Adrenal gland (tissue), 9 donors: ENCODE measurements at regions not wholly inside any gene's neighbourhood (a gene's known extent, or its start where the extent isn't known, plus 50 kb on each side); places are given as distances from the start of the nearest gene placed in this dataset.

Source experiments
- DNase-seq, 7 donors: peaks; one replicate each; pipeline ENCODE4 v3.0.0-alpha.2; 2019 to 2020
- H3K27ac ChIP-seq, 5 donors: fragments of 200-600 bp; sonication (generic) in 4 of 5; 1 replicate in 3 of 5; 2 replicates in 2 of 5; pipeline versions ENCODE4 v1.5.1 to v1.8.0; 2016 to 2020; ENCODE audit warnings: mild to moderate bottlenecking in 1 of 5
- H3K27me3 ChIP-seq: fragments of 200-600 bp; 2 replicates; pipeline ENCODE4 v1.8.0; 2021
- H3K36me3 ChIP-seq, 2 donors: fragments of 200-600 bp; replicated peaks in 1 of 2; 1 replicate in 1 of 2; 2 replicates in 1 of 2; pipeline versions ENCODE4 v1.5.1 to v1.8.0; 2018 to 2022
- H3K4me1 ChIP-seq, 2 donors: fragments of 200-600 bp; replicated peaks in 1 of 2; 1 replicate in 1 of 2; 2 replicates in 1 of 2; pipeline versions ENCODE4 v1.5.1 to v1.8.0; 2018 to 2021
- H3K4me3 ChIP-seq, 4 donors: fragments of 200-600 bp; sonication (generic) in 3 of 4; one replicate each; pipeline ENCODE4 v1.5.1; 2016 to 2018
- H3K9me3 ChIP-seq, 3 donors: fragments of 200-600 bp; sonication (generic) in 1 of 3; replicated peaks in 1 of 3; 1 replicate in 2 of 3; 2 replicates in 1 of 3; pipeline versions ENCODE4 v1.5.1 to v1.8.0; 2016 to 2021
- POLR2A ChIP-seq, 2 donors: fragments of 450-650 bp; IDR thresholded peaks; one replicate each; pipeline ENCODE4 v1.6.1; 2017; ENCODE audit warnings: antibody characterized with exemption in 2 of 2, mild to moderate bottlenecking in 2 of 2, moderate library complexity in 1 of 2
- WGBS, 4 donors: extraction: QIAGEN DNeasy Blood & Tissue Kit in 2 of 4; methylation state at CpG; one replicate each; pipeline versions ENCODE4 v1.1.5 to v1.1.7; 2013 to 2017; 5-methylcytosine and 5-hydroxymethylcytosine counted together
- intact Hi-C, 2 donors: fragments of 100-400 bp; cut with DNase I; formaldehyde crosslinking; loops; one replicate each; pipeline versions ENCODE4 v1.14.1 to v1.15.0; 2022 to 2023
- TF ChIP-seq, protein P1 (sequence below), 6 experiments: fragments of 450-650 bp in 4 of 6; fragments of 200-600 bp in 2 of 6; sonication (generic) in 1 of 6; IDR thresholded peaks; 1 replicate in 5 of 6; 2 replicates in 1 of 6; pipeline versions ENCODE4 v1.5.1 to v1.8.0; 2016 to 2021; ENCODE audit warnings: antibody characterized with exemption in 6 of 6, mild to moderate bottlenecking in 2 of 6, moderate library complexity in 1 of 6
- donor health status: healthy with polysubstance abuse.
- donor health status: Bipolar disorder and iron deficiency.
- donor health status: DM: yes; HTN: yes; CAD: no.
- donor health status: DM: no; HTN: no; CAD: no.
- donor health status: DM: no; HTN: no; CAD: no.

GRCh38 chr7:86301301-86301700 lies 342.4 kb upstream of the GRM3 start:
- H3K4me3 ChIP-seq, result no peak overlapping the region
- intact Hi-C loops, result no loop called here
- WGBS, 4 donors, result 43 to 59% (median 58%) methylated on average over 3 of the region's 3 CpGs
- H3K4me1 ChIP-seq, result no peaks in the 10 kb centered on the region
- DNase-seq, result no peak
- H3K9me3 ChIP-seq, result no peaks in the 10 kb centered on the region
- no peaks in the 10 kb centered on the region for H3K27me3 ChIP-seq
- no peak for TF ChIP-seq POLR2A (IDR thresholded peaks at IDR 0.05)
- TF ChIP-seq, protein P1, sequence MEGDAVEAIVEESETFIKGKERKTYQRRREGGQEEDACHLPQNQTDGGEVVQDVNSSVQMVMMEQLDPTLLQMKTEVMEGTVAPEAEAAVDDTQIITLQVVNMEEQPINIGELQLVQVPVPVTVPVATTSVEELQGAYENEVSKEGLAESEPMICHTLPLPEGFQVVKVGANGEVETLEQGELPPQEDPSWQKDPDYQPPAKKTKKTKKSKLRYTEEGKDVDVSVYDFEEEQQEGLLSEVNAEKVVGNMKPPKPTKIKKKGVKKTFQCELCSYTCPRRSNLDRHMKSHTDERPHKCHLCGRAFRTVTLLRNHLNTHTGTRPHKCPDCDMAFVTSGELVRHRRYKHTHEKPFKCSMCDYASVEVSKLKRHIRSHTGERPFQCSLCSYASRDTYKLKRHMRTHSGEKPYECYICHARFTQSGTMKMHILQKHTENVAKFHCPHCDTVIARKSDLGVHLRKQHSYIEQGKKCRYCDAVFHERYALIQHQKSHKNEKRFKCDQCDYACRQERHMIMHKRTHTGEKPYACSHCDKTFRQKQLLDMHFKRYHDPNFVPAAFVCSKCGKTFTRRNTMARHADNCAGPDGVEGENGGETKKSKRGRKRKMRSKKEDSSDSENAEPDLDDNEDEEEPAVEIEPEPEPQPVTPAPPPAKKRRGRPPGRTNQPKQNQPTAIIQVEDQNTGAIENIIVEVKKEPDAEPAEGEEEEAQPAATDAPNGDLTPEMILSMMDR (IDR thresholded peaks at IDR 0.05), result no peak
- no peaks in the 10 kb centered on the region for H3K36me3 ChIP-seq
- no peak overlapping the region for H3K27ac ChIP-seq

DNA sequence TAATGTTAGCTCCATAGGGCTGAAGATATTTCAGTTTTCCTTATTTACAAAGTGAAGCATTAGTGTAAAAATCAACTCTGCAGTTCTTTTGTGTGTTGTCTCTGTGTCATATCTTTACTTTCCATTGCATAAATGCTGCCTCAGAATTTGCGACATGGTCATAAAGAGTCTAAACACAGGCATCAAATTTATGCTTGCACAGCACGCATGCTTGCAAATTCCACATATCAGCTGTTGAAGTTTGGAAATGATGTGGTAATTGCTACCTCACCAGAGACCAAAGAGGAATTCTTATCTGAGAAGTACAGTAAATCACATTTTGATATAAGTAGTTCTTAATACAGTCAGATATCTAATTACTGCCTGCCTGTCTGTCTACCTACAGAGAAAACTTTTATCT lies 348.2 kb upstream of the GRM3 start:
- no peak overlapping the region for H3K4me3 ChIP-seq
- 63 to 80% (median 67%) methylated on average over 2 of the region's 2 CpGs for WGBS, 4 donors
- intact Hi-C loops, result no loop called here

GRCh38 chr7:86282014-86282682 lies 361.6 kb upstream of the GRM3 start:
- no peak for TF ChIP-seq POLR2A (IDR thresholded peaks at IDR 0.05)
- TF ChIP-seq, protein P1 (IDR thresholded peaks at IDR 0.05), result no peak
- Histone ChIP-seq H3K36me3 (no peaks in the 10 kb centered on the region), H3K27me3 (no peaks in the 10 kb centered on the region), H3K4me1 (no peaks in the 10 kb centered on the region), H3K4me3 (no peak overlapping the region), H3K27ac (no peak overlapping the region), H3K9me3 (no peaks in the 10 kb centered on the region)
- intact Hi-C loops, result no loop called here
- 94 to 96% (median 94%) methylated on average over 19 to 38 of the region's 38 CpGs for WGBS, 4 donors
- no peak for DNase-seq

More for the DNA sequence above, 348.2 kb upstream of the GRM3 start:
- DNase-seq, result no peak
- Histone ChIP-seq H3K36me3 (no peaks in the 10 kb centered on the region), H3K27ac (no peak overlapping the region), H3K27me3 (no peaks in the 10 kb centered on the region), H3K4me1 (no peaks in the 10 kb centered on the region), H3K9me3 (no peaks in the 10 kb centered on the region)
- TF ChIP-seq, protein P1 (IDR thresholded peaks at IDR 0.05), result no peak
- no peak for TF ChIP-seq POLR2A (IDR thresholded peaks at IDR 0.05)

DNA sequence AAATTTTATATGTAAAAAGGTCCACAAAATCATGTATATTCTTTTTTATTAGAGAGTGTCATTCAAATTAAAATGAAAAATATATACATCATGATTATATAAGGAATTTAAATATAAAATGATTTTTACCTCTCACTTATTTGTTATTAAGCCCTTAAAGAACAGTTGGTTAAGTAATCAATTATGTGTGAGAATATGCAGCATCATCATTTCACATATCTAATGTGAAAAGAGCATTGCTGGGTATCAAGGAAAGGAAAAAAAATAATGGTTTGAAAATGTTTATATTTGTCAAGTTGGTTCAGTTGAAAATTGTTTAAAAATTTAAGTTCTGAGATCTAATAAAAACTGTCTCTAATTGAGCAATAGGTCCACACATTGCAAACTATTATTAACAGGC lies 363.6 kb upstream of the GRM3 start:
- H3K4me1 ChIP-seq, result no peaks in the 10 kb centered on the region
- intact Hi-C loops, result no loop called here
- H3K27me3 ChIP-seq, result no peaks in the 10 kb centered on the region
- H3K36me3 ChIP-seq, result no peaks in the 10 kb centered on the region
- DNase-seq, result no peak
- H3K27ac ChIP-seq, result no peak overlapping the region
- H3K4me3 ChIP-seq, result no peak overlapping the region
- TF ChIP-seq, protein P1 (IDR thresholded peaks at IDR 0.05), result no peak
- TF ChIP-seq POLR2A (IDR thresholded peaks at IDR 0.05), result no peak
- no peaks in the 10 kb centered on the region for H3K9me3 ChIP-seq
